CD4-positive, alpha-beta T cell (primary cell): ENCODE measurements at regions not wholly inside any gene's neighbourhood (a gene's known extent, or its start where the extent isn't known, plus 50 kb on each side); places are given as distances from the start of the nearest gene placed in this dataset.

Experiments
- ATAC-seq: fragments of 200-7000 bp; cut with Tn5 transposase; one replicate; pipeline ENCODE4 v1.10.0; 2022; ENCODE audit warnings: mild to moderate bottlenecking; ENCODE audit not compliant: poor library complexity
- CTCF ChIA-PET: fragments of 350-600 bp; sonication (Branson Sonifier 250); formaldehyde crosslinking; loops from one replicate; lab custom pipeline; 2021; ENCODE audit warnings: antibody characterized with exemption, inconsistent platforms; lab: Charles Lee
- POLR2A ChIA-PET: fragments of 350-600 bp; sonication (Branson Sonifier 250); formaldehyde crosslinking; loops from one replicate; lab custom pipeline; 2021; ENCODE audit warnings: antibody characterized with exemption, inconsistent platforms; lab: Charles Lee
- DNase-seq, 14 experiments: peaks; one replicate each; pipeline ENCODE4 v3.0.0-alpha.2; 2013 to 2020; ENCODE audit warnings: mixed read lengths in 2 of 14
- H3K27ac ChIP-seq, 2 donors: one replicate each; pipeline versions ENCODE4 v1.5.1 to v1.7.0; 2013; ENCODE audit warnings: low read length in 2 of 2, low read depth in 1 of 2, mild to moderate bottlenecking in 1 of 2
- H3K27me3 ChIP-seq, 2 experiments: 1 replicate in 1 of 2; 2 replicates in 1 of 2; pipeline versions ENCODE4 v1.6.1 to v1.7.0; 2013; ENCODE audit warnings: low read length in 2 of 2, control low read depth in 1 of 2, mild to moderate bottlenecking in 1 of 2, moderate library complexity in 1 of 2; ENCODE audit not compliant: insufficient read depth in 2 of 2, control insufficient read depth in 1 of 2
- H3K36me3 ChIP-seq: one replicate; pipeline ENCODE4 v1.6.1; 2013; ENCODE audit warnings: low read length, control low read depth; ENCODE audit not compliant: insufficient read depth
- H3K4me1 ChIP-seq: one replicate; pipeline ENCODE4 v1.6.1; 2013; ENCODE audit warnings: low read length, control low read depth; ENCODE audit not compliant: insufficient read depth
- H3K4me3 ChIP-seq: one replicate; pipeline ENCODE4 v1.5.1; 2013; ENCODE audit warnings: mild to moderate bottlenecking, low read length, moderate library complexity
- H3K9me3 ChIP-seq, 2 experiments: 1 replicate in 1 of 2; 2 replicates in 1 of 2; pipeline versions ENCODE4 v1.6.1 to v1.7.0; 2013; ENCODE audit warnings: low read length in 2 of 2, mild to moderate bottlenecking in 2 of 2, control low read depth in 1 of 2, moderate library complexity in 1 of 2; ENCODE audit not compliant: control insufficient read depth in 1 of 2, insufficient read depth in 1 of 2
- H3K27ac Mint-ChIP-seq: one replicate; pipeline ENCODE4 v1.8.0; 2020; ENCODE audit warnings: mixed read lengths
- H3K27me3 Mint-ChIP-seq: one replicate; pipeline ENCODE4 v1.8.0; 2021; ENCODE audit warnings: mixed read lengths
- H3K36me3 Mint-ChIP-seq: one replicate; pipeline ENCODE4 v1.8.0; 2021; ENCODE audit warnings: low read depth, mixed read lengths
- H3K4me1 Mint-ChIP-seq: one replicate; pipeline ENCODE4 v1.8.0; 2021; ENCODE audit warnings: low read depth, mixed read lengths
- H3K4me3 Mint-ChIP-seq: one replicate; pipeline ENCODE4 v1.8.0; 2020; ENCODE audit warnings: mild to moderate bottlenecking, mixed read lengths
- H3K9me3 Mint-ChIP-seq: one replicate; pipeline ENCODE4 v1.8.0; 2020; ENCODE audit warnings: mixed read lengths
- intact Hi-C, 2 experiments: fragments of 100-400 bp; cut with DNase I in 1 of 2; cut with micrococcal nuclease in 1 of 2; formaldehyde crosslinking; loops; one replicate each; pipeline versions ENCODE4 v1.15.1 to v1.9.0; 2023 to 2025; cut with DNase I, micrococcal nuclease
- TF ChIP-seq, protein P1 (sequence below): fragments of 200-600 bp; IDR thresholded peaks from one replicate; pipeline ENCODE4 v1.8.0; 2022; ENCODE audit warnings: antibody characterized with exemption, mild to moderate bottlenecking

- no peak for DNase-seq
- ATAC-seq = no peak
- POLR2A ChIA-PET = no interaction called here
- Histone ChIP-seq H3K36me3 (no peaks in the 10 kb centered on the region), H3K4me3 (no peak overlapping the region), H3K4me1 (no peaks in the 10 kb centered on the region), H3K9me3 (no peaks in the 10 kb centered on the region), H3K27ac (no peak overlapping the region), H3K27me3 (no peaks in the 10 kb centered on the region)
- intact Hi-C loops = no loop called here
- H3K9me3 Mint-ChIP-seq = no peaks in the 10 kb centered on the region
- CTCF ChIA-PET = no interaction called here
- H3K27me3 Mint-ChIP-seq = no peaks in the 10 kb centered on the region
- no peaks in the 10 kb centered on the region for H3K36me3 Mint-ChIP-seq
- no peaks in the 10 kb centered on the region for H3K4me1 Mint-ChIP-seq
- TF ChIP-seq, protein P1, sequence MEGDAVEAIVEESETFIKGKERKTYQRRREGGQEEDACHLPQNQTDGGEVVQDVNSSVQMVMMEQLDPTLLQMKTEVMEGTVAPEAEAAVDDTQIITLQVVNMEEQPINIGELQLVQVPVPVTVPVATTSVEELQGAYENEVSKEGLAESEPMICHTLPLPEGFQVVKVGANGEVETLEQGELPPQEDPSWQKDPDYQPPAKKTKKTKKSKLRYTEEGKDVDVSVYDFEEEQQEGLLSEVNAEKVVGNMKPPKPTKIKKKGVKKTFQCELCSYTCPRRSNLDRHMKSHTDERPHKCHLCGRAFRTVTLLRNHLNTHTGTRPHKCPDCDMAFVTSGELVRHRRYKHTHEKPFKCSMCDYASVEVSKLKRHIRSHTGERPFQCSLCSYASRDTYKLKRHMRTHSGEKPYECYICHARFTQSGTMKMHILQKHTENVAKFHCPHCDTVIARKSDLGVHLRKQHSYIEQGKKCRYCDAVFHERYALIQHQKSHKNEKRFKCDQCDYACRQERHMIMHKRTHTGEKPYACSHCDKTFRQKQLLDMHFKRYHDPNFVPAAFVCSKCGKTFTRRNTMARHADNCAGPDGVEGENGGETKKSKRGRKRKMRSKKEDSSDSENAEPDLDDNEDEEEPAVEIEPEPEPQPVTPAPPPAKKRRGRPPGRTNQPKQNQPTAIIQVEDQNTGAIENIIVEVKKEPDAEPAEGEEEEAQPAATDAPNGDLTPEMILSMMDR = no peak
- no peak overlapping the region for H3K27ac Mint-ChIP-seq
- H3K4me3 Mint-ChIP-seq = no peak overlapping the region
Observed at GRCh38 chr4:124329134-124329533, 383.4 kb downstream of the ANKRD50 start.

DNA sequence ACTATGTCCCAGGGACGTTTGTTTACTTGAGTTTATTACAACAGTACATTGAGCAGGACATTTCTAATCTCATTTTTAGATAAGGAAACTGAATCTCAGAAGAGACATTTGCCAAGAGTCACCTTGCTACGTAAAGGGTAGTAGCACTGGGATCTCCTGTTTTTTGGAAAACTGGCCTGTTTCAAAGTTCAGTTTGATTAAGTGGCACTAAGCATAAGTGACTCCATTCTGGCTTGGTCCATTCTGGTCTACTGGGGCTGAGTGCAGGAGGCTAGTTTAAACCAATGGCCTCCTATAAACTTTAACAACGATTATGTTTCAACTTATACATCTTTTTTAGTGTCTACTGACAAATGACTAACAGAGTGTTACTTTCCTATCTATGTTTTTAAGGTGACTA is 382.5 kb downstream of the ANKRD50 start:
- intact Hi-C loops = loop anchor here in 1 of 2 experiments (5.0 kb wide), 1 partner anchor 952 kb away; no protein-coding TSS in a partner anchor
- H3K27ac Mint-ChIP-seq = no peak overlapping the region
- CTCF ChIA-PET = no interaction called here

DNA sequence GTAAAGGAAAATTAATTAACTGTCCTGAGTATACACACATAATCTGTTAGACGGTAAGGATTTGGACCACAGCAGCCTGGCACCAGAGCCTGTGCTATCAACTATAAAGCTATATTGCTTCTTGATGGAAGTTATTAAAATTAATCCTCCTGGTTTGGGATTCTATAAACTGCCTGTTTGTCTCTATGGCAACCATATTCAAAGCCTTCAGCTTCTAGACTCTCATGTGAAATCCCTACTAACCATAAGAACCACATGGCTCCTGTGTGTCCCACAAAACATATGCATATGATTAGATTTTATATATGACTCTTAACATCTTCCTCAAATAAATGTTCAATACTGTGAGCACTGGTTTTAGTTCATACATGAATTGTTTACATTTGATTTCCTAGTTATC is 380.8 kb downstream of the ANKRD50 start:
- H3K4me3 Mint-ChIP-seq = no peak overlapping the region
- no peaks in the 10 kb centered on the region for H3K27me3 ChIP-seq
- no peak overlapping the region for H3K27ac ChIP-seq
- TF ChIP-seq, protein P1 = no peak
- H3K36me3 Mint-ChIP-seq = no peaks in the 10 kb centered on the region
- no peak overlapping the region for H3K4me3 ChIP-seq
- H3K9me3 ChIP-seq = no peaks in the 10 kb centered on the region
- H3K27me3 Mint-ChIP-seq = no peaks in the 10 kb centered on the region
- H3K27ac Mint-ChIP-seq = no peak overlapping the region
- H3K4me1 ChIP-seq = no peaks in the 10 kb centered on the region
- ChIA-PET POLR2A (no interaction called here), CTCF (no interaction called here)
- intact Hi-C loops = loop anchor here in 1 of 2 experiments (5.0 kb wide), 1 partner anchor 951 kb away; no protein-coding TSS in a partner anchor
- H3K4me1 Mint-ChIP-seq = no peaks in the 10 kb centered on the region
- no peak for DNase-seq
- H3K9me3 Mint-ChIP-seq = no peaks in the 10 kb centered on the region
- no peaks in the 10 kb centered on the region for H3K36me3 ChIP-seq
- ATAC-seq = no peak

More for the DNA sequence above, 382.5 kb downstream of the ANKRD50 start:
- H3K4me1 ChIP-seq = no peaks in the 10 kb centered on the region
- H3K27ac ChIP-seq = no peak overlapping the region
- H3K27me3 Mint-ChIP-seq = no peaks in the 10 kb centered on the region
- POLR2A ChIA-PET = no interaction called here
- H3K4me3 Mint-ChIP-seq = no peak overlapping the region
- ATAC-seq = no peak
- TF ChIP-seq, protein P1 = no peak
- no peaks in the 10 kb centered on the region for H3K9me3 ChIP-seq
- H3K4me3 ChIP-seq = no peak overlapping the region
- no peaks in the 10 kb centered on the region for H3K9me3 Mint-ChIP-seq
- H3K36me3 ChIP-seq = no peaks in the 10 kb centered on the region
- H3K36me3 Mint-ChIP-seq = no peaks in the 10 kb centered on the region
- DNase-seq = no peak
- H3K4me1 Mint-ChIP-seq = no peaks in the 10 kb centered on the region
- no peaks in the 10 kb centered on the region for H3K27me3 ChIP-seq
